Heart right ventricle (tissue), 16 donors: ENCODE measurements at regions not wholly inside any gene's neighbourhood (a gene's known extent, or its start where the extent isn't known, plus 50 kb on each side); places are given as distances from the start of the nearest gene placed in this dataset.

Experiments used
- ATAC-seq, 8 donors: fragments of 200-7000 bp; cut with Tn5 transposase; one replicate each; pipeline ENCODE4 v1.9.1; 2020; ENCODE audit warnings: mild to moderate bottlenecking in 8 of 8, moderate library complexity in 8 of 8, moderate number of reproducible peaks in 1 of 8
- DNase-seq, 2 donors: peaks; one replicate each; pipeline ENCODE4 v3.0.0-alpha.2; 2020
- H3K27ac ChIP-seq, 10 donors: fragments of 200-600 bp; sonication (generic) in 2 of 10; one replicate each; pipeline versions ENCODE4 v1.5.0 to v1.8.0; 2020 to 2022; ENCODE audit warnings: mild to moderate bottlenecking in 3 of 10
- H3K27me3 ChIP-seq, 7 donors: fragments of 200-600 bp; one replicate each; pipeline ENCODE4 v1.8.0; 2021 to 2022; ENCODE audit warnings: mild to moderate bottlenecking in 2 of 7
- H3K36me3 ChIP-seq, 9 donors: fragments of 200-600 bp; sonication (generic) in 1 of 9; one replicate each; pipeline versions ENCODE4 v1.5.0 to v1.8.0; 2020 to 2022; ENCODE audit warnings: mild to moderate bottlenecking in 2 of 9
- H3K4me1 ChIP-seq, 9 donors: fragments of 200-600 bp; sonication (generic) in 1 of 9; one replicate each; pipeline versions ENCODE4 v1.5.0 to v1.8.0; 2020 to 2022; ENCODE audit warnings: mild to moderate bottlenecking in 4 of 9
- H3K4me3 ChIP-seq, 10 donors: fragments of 200-600 bp; sonication (generic) in 2 of 10; one replicate each; pipeline versions ENCODE4 v1.5.0 to v1.8.0; 2020 to 2022; ENCODE audit warnings: mild to moderate bottlenecking in 7 of 10, moderate library complexity in 2 of 10
- H3K9me3 ChIP-seq, 11 donors: fragments of 200-600 bp in 10 of 11; sonication (generic) in 2 of 11; one replicate each; pipeline versions ENCODE4 v1.5.0 to v1.8.0; 2013 to 2022; ENCODE audit warnings: mild to moderate bottlenecking in 2 of 11, control low read depth in 1 of 11, moderate library complexity in 1 of 11
- CTCF ChIP-seq, 9 donors: fragments of 200-600 bp; sonication (generic) in 2 of 9; IDR thresholded peaks; one replicate each; pipeline versions ENCODE4 v1.5.0 to v1.8.0; 2021 to 2022; ENCODE audit warnings: antibody characterized with exemption in 9 of 9, mild to moderate bottlenecking in 5 of 9, moderate library complexity in 1 of 9
- WGBS, 2 donors: extraction: QIAGEN DNeasy Blood & Tissue Kit; methylation state at CpG; one replicate each; pipeline ENCODE4 v1.1.7; 2013; ENCODE audit warnings: inconsistent platforms in 1 of 2; 5-methylcytosine and 5-hydroxymethylcytosine counted together
- intact Hi-C, 10 donors: fragments of 100-400 bp; cut with DNase I; formaldehyde crosslinking; loops; one replicate each; pipeline versions ENCODE4 v1.11.1 to v1.14.2; 2022
- donor health status: Arrhythmogenic right ventricular cardiomyopathy.
- donor health status: ischemic (EF 13 %, LVEDD 7.1; RV severe dilation, severe dysfunction).
- donor health status: healthy with polysubstance abuse.
- donor health status: DM: no; HTN: yes; CAD: no.
- donor health status: DM: no; HTN: no; CAD: no.
- donor health status: ischemic (EF 25% LVEDD 6.9; RV normal size, moderate dysfunction).
- donor health status: ischemic (EF 25% LVEDD 5.7; RV mildly dilated, moderate dysfunction).
- donor health status: healthy.
- donor health status: DM: yes; HTN: yes; CAD: no.
- donor health status: Ischemic cardiomyopathy.
- donor health status: ischemic (EF 35%, LVEDD 5.7; RV mildly dilated, moderate dysfunction).
- donor health status: nonischemic (EF 11% LVEDD 7.7; RV severe dilation, severe dysfunction).
- donor health status: DM: yes; HTN: yes; CAD: no.
- donor health status: PGD.
- donor health status: ischemic (EF 29% LVEDD 5.4; RV normal size, mild dysfunction).
- donor health status: nonischemic (EF 23%, LVEDD 6.1; RV moderate dilation, normal function).

GRCh38 chr10:8187171-8187666, 132.7 kb downstream of the GATA3 start:
- no peak for TF ChIP-seq CTCF (IDR thresholded peaks at IDR 0.05)
- Histone ChIP-seq H3K4me1 (peaks cover 0 to 16% (median 0%) of the 10 kb centered on the region in 9 donors), H3K27me3 (peaks cover 0 to 11% (median 0%) of the 10 kb centered on the region in 7 donors), H3K4me3 (no peak overlapping the region), H3K27ac (no peak overlapping the region), H3K9me3 (no peaks in the 10 kb centered on the region), H3K36me3 (no peaks in the 10 kb centered on the region)
- DNase-seq (no peak), ATAC-seq (no peak)
- 89 to 98% methylated on average over 3 of the region's 3 CpGs for WGBS, 2 donors
- intact Hi-C loops = no loop called here

GRCh38 chr10:8189458-8189857, 135.0 kb downstream of the GATA3 start:
- DNase-seq = no peak
- intact Hi-C loops = no loop called here
- no peaks in the 10 kb centered on the region for H3K9me3 ChIP-seq
- H3K4me1 ChIP-seq = no peaks in the 10 kb centered on the region
- H3K4me3 ChIP-seq = no peak overlapping the region
- peaks cover 0 to 11% (median 0%) of the 10 kb centered on the region in 7 donors for H3K27me3 ChIP-seq
- H3K27ac ChIP-seq = no peak overlapping the region
- no peaks in the 10 kb centered on the region for H3K36me3 ChIP-seq
- no peak for TF ChIP-seq CTCF (IDR thresholded peaks at IDR 0.05)
- no peak for ATAC-seq
- 28 to 67% methylated on average over 8 of the region's 8 CpGs for WGBS, 2 donors

GRCh38 chr10:8192301-8192700, 137.8 kb downstream of the GATA3 start:
- Histone ChIP-seq H3K27me3 (peaks cover 0 to 11% (median 0%) of the 10 kb centered on the region in 7 donors), H3K4me1 (no peaks in the 10 kb centered on the region), H3K36me3 (no peaks in the 10 kb centered on the region), H3K27ac (no peak overlapping the region), H3K9me3 (no peaks in the 10 kb centered on the region), H3K4me3 (no peak overlapping the region)
- no peak for TF ChIP-seq CTCF (IDR thresholded peaks at IDR 0.05)
- intact Hi-C loops = no loop called here
- ATAC-seq = no peak
- DNase-seq = no peak

- Histone ChIP-seq H3K36me3 (no peaks in the 10 kb centered on the region), H3K27ac (no peak overlapping the region), H3K4me1 (no peaks in the 10 kb centered on the region), H3K27me3 (peaks cover 0 to 6% (median 0%) of the 10 kb centered on the region in 7 donors), H3K9me3 (no peaks in the 10 kb centered on the region), H3K4me3 (no peak overlapping the region)
- intact Hi-C loops = no loop called here
- ATAC-seq (no peak), DNase-seq (no peak)
- WGBS, 2 donors = 68 to 78% methylated on average over 4 of the region's 4 CpGs
- TF ChIP-seq CTCF (IDR thresholded peaks at IDR 0.05) = no peak
Observed at GRCh38 chr10:8193546-8193945, 139.1 kb downstream of the GATA3 start.
